Osteoblast (primary cell): ENCODE measurements at regions not wholly inside any gene's neighbourhood (a gene's known extent, or its start where the extent isn't known, plus 50 kb on each side); places are given as distances from the start of the nearest gene placed in this dataset.

ENCODE experiments used
- DNase-seq: peaks from one replicate; pipeline ENCODE4 v3.0.0; 2011; ENCODE audit warnings: low spot score, mixed read lengths; ENCODE audit not compliant: insufficient read length; ENCODE audit errors: missing footprints
- H2AFZ ChIP-seq: 2 replicates; pipeline ENCODE4 v1.6.0; 2011; ENCODE audit warnings: mild to moderate bottlenecking, low read length
- H3K27ac ChIP-seq: 2 replicates; pipeline ENCODE4 v1.5.1; 2011; ENCODE audit warnings: mild to moderate bottlenecking, low read depth, low read length, moderate library complexity
- H3K27me3 ChIP-seq: 2 replicates; pipeline ENCODE4 v1.6.0; 2012; ENCODE audit warnings: mild to moderate bottlenecking, control low read depth, inconsistent platforms, low read length, moderate library complexity; ENCODE audit not compliant: insufficient read depth
- H3K36me3 ChIP-seq: 2 replicates; pipeline ENCODE4 v1.5.1; 2011; ENCODE audit warnings: mild to moderate bottlenecking, low read length, control low read depth, moderate library complexity; ENCODE audit not compliant: insufficient read depth
- H3K4me1 ChIP-seq: 2 replicates; pipeline ENCODE4 v1.5.1; 2011; ENCODE audit warnings: mild to moderate bottlenecking, low read length, control low read depth, moderate library complexity; ENCODE audit not compliant: insufficient read depth
- H3K4me2 ChIP-seq: 2 replicates; pipeline ENCODE4 v1.6.0; 2011; ENCODE audit warnings: mild to moderate bottlenecking, low read length; ENCODE audit not compliant: insufficient read depth
- H3K4me3 ChIP-seq: fragments of 200-600 bp; sonication (generic); 3 replicates; pipeline ENCODE4 v1.5.1; 2012; ENCODE audit warnings: mild to moderate bottlenecking, low read length, inconsistent platforms; ENCODE audit not compliant: insufficient read depth
- H3K79me2 ChIP-seq: 2 replicates; pipeline ENCODE4 v1.6.0; 2012; ENCODE audit warnings: mild to moderate bottlenecking, low read length, control low read depth, inconsistent platforms; ENCODE audit not compliant: insufficient read depth
- H3K9me3 ChIP-seq: 2 replicates; pipeline ENCODE4 v1.5.1; 2011; ENCODE audit warnings: low read depth, low read length, control low read depth
- H4K20me1 ChIP-seq: 2 replicates; pipeline ENCODE4 v1.6.0; 2012; ENCODE audit warnings: mild to moderate bottlenecking, low read length, control low read depth; ENCODE audit not compliant: insufficient read depth
- TF ChIP-seq, protein P1 (sequence below): IDR thresholded peaks from 2 replicates; pipeline ENCODE4 v1.5.1; 2011; ENCODE audit warnings: mild to moderate bottlenecking, low read depth, low read length, moderate library complexity; ENCODE audit errors: extremely low read depth

- H3K27ac ChIP-seq, result no peak overlapping the region
- no peak overlapping the region for H2AFZ ChIP-seq
- no peak for DNase-seq
- TF ChIP-seq, protein P1, sequence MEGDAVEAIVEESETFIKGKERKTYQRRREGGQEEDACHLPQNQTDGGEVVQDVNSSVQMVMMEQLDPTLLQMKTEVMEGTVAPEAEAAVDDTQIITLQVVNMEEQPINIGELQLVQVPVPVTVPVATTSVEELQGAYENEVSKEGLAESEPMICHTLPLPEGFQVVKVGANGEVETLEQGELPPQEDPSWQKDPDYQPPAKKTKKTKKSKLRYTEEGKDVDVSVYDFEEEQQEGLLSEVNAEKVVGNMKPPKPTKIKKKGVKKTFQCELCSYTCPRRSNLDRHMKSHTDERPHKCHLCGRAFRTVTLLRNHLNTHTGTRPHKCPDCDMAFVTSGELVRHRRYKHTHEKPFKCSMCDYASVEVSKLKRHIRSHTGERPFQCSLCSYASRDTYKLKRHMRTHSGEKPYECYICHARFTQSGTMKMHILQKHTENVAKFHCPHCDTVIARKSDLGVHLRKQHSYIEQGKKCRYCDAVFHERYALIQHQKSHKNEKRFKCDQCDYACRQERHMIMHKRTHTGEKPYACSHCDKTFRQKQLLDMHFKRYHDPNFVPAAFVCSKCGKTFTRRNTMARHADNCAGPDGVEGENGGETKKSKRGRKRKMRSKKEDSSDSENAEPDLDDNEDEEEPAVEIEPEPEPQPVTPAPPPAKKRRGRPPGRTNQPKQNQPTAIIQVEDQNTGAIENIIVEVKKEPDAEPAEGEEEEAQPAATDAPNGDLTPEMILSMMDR, result no peak
- H3K36me3 ChIP-seq, result no peaks in the 10 kb centered on the region
- H3K4me2 ChIP-seq, result no peak overlapping the region
- H3K79me2 ChIP-seq, result no peaks in the 10 kb centered on the region
- no peaks in the 10 kb centered on the region for H3K9me3 ChIP-seq
- H3K27me3 ChIP-seq, result no peaks in the 10 kb centered on the region
- no peaks in the 10 kb centered on the region for H3K4me1 ChIP-seq
- H3K4me3 ChIP-seq, result no peak overlapping the region
- no peaks in the 10 kb centered on the region for H4K20me1 ChIP-seq
Observed at GRCh38 chr13:22933571-22934181, 247.1 kb upstream of the SGCG start.

DNA sequence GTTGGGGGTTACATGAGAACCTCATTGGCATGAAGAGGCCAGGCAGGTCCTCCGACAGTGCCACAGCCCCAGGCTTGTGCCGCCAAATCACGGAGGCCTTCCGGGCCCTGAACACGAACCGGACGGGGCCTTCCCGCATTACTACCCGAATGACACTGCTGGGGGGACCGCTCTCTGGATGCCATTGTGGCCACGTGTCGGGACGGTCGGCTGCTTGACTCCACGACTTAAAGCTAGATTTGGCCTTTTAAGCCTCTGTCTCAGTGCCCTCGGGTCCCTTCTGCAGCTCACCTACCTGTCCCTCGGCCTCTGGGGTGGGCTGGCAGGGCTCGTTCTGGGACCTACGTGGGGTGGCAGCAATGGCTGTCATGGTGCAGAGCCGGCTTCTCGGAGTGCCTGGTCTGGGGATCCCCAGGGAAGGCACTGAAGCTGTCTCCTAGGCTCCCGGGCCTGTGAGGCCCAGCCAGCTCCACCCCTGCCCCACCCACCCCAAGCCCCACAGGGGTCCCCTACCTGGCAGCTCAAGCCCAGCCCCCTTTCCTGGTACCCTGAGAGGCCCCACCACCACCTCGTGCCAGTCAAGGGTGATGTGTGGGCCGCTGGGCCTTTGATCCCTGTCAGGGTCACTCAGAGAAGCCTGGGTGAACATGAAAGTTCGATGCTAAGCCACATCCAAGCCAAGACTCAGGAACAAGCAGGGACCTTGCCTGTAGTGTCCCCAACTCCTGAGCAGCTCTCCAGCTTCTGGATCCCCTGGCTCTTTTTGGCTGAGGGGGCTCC lies 245.8 kb upstream of the SGCG start:
- no peak overlapping the region for H3K4me3 ChIP-seq
- H3K4me1 ChIP-seq, result no peaks in the 10 kb centered on the region
- TF ChIP-seq, protein P1, result no peak
- no peaks in the 10 kb centered on the region for H3K27me3 ChIP-seq
- no peak for DNase-seq
- H3K36me3 ChIP-seq, result no peaks in the 10 kb centered on the region
- H3K4me2 ChIP-seq, result no peak overlapping the region
- no peaks in the 10 kb centered on the region for H3K9me3 ChIP-seq
- H4K20me1 ChIP-seq, result no peaks in the 10 kb centered on the region
- no peak overlapping the region for H3K27ac ChIP-seq
- no peaks in the 10 kb centered on the region for H3K79me2 ChIP-seq
- H2AFZ ChIP-seq, result no peak overlapping the region

GRCh38 chr13:22936228-22936627 lies 244.6 kb upstream of the SGCG start:
- no peaks in the 10 kb centered on the region for H3K79me2 ChIP-seq
- TF ChIP-seq, protein P1, result no peak
- no peak overlapping the region for H2AFZ ChIP-seq

GRCh38 chr13:22937241-22937640 lies 243.5 kb upstream of the SGCG start:
- Histone ChIP-seq H2AFZ (no peak overlapping the region), H3K36me3 (no peaks in the 10 kb centered on the region), H3K4me3 (no peak overlapping the region), H4K20me1 (no peaks in the 10 kb centered on the region), H3K4me2 (no peak overlapping the region), H3K27ac (no peak overlapping the region), H3K9me3 (no peaks in the 10 kb centered on the region), H3K4me1 (no peaks in the 10 kb centered on the region), H3K79me2 (no peaks in the 10 kb centered on the region), H3K27me3 (no peaks in the 10 kb centered on the region)
- DNase-seq, result no peak
- TF ChIP-seq, protein P1, result no peak

More at GRCh38 chr13:22936228-22936627, 244.6 kb upstream of the SGCG start:
- H3K27ac ChIP-seq, result no peak overlapping the region
- DNase-seq, result no peak
- H4K20me1 ChIP-seq, result no peaks in the 10 kb centered on the region
- H3K4me1 ChIP-seq, result no peaks in the 10 kb centered on the region
- H3K36me3 ChIP-seq, result no peaks in the 10 kb centered on the region
- no peak overlapping the region for H3K4me2 ChIP-seq
- H3K9me3 ChIP-seq, result no peaks in the 10 kb centered on the region
- H3K27me3 ChIP-seq, result no peaks in the 10 kb centered on the region
- H3K4me3 ChIP-seq, result no peak overlapping the region
